ENCODE measurements at regions not wholly inside any gene's neighbourhood (a gene's known extent, or its start where the extent isn't known, plus 50 kb on each side); places are given as distances from the start of the nearest gene placed in this dataset.

DNA sequence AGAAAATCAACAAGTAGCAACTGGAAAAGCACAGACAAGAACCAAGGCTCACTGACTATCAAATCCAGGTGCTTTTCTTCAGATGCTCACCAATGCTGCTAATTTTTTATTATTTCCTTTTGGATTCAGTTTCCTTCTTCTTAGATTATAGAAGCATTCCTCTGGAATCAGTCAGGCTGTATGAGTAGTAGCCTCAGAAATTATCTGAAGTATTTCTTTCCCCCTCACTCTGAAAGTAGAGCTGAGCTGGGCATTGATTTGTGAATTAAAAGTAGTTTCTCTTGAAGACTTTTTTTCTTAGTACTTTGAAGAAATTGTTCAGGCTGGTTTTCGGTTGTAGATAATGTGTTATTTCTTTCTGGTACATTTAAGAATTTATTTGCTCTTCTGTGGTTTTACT, 273.7 kb downstream of the NOL4 start:
- Histone ChIP-seq H3F3A (replicated peaks; ENCODE audit: low read depth) (no peaks in the 10 kb centered on the region), H3K27ac (ENCODE audit: low read depth) (no peak overlapping the region), H3K4me3 (no peak overlapping the region), H3K79me2 (replicated peaks; ENCODE audit: insufficient read depth) (no peaks in the 10 kb centered on the region), H2AFZ (0 out of 2 replicates have a peak overlapping the region, but pooled peaks have one; percentile 10), H4K20me1 (replicated peaks; ENCODE audit: insufficient read depth) (no peaks in the 10 kb centered on the region), H3K9me2 (ENCODE audit: insufficient read depth) (no peaks in the 10 kb centered on the region), H3K4me2 (no peak overlapping the region), H3K4me1 (ENCODE audit: insufficient read depth) (no peaks in the 10 kb centered on the region), H3K27me3 (ENCODE audit: insufficient read depth) (no peaks in the 10 kb centered on the region), H3K36me3 (ENCODE audit: insufficient read depth) (no peaks in the 10 kb centered on the region)
- ATAC-seq, result no peak
- H3K4me1 Mint-ChIP-seq, result no peaks in the 10 kb centered on the region
- no peak for TF ChIP-seq JUNB (IDR thresholded peaks at IDR 0.05; ENCODE audit: unreplicated experiment)
- TF ChIP-seq STAT1 (IDR thresholded peaks at IDR 0.05; ENCODE audit: unreplicated experiment), result no peak
- TF ChIP-seq REST (IDR thresholded peaks at IDR 0.05; ENCODE audit: unreplicated experiment), result no peak
- TF ChIP-seq, protein P1, sequence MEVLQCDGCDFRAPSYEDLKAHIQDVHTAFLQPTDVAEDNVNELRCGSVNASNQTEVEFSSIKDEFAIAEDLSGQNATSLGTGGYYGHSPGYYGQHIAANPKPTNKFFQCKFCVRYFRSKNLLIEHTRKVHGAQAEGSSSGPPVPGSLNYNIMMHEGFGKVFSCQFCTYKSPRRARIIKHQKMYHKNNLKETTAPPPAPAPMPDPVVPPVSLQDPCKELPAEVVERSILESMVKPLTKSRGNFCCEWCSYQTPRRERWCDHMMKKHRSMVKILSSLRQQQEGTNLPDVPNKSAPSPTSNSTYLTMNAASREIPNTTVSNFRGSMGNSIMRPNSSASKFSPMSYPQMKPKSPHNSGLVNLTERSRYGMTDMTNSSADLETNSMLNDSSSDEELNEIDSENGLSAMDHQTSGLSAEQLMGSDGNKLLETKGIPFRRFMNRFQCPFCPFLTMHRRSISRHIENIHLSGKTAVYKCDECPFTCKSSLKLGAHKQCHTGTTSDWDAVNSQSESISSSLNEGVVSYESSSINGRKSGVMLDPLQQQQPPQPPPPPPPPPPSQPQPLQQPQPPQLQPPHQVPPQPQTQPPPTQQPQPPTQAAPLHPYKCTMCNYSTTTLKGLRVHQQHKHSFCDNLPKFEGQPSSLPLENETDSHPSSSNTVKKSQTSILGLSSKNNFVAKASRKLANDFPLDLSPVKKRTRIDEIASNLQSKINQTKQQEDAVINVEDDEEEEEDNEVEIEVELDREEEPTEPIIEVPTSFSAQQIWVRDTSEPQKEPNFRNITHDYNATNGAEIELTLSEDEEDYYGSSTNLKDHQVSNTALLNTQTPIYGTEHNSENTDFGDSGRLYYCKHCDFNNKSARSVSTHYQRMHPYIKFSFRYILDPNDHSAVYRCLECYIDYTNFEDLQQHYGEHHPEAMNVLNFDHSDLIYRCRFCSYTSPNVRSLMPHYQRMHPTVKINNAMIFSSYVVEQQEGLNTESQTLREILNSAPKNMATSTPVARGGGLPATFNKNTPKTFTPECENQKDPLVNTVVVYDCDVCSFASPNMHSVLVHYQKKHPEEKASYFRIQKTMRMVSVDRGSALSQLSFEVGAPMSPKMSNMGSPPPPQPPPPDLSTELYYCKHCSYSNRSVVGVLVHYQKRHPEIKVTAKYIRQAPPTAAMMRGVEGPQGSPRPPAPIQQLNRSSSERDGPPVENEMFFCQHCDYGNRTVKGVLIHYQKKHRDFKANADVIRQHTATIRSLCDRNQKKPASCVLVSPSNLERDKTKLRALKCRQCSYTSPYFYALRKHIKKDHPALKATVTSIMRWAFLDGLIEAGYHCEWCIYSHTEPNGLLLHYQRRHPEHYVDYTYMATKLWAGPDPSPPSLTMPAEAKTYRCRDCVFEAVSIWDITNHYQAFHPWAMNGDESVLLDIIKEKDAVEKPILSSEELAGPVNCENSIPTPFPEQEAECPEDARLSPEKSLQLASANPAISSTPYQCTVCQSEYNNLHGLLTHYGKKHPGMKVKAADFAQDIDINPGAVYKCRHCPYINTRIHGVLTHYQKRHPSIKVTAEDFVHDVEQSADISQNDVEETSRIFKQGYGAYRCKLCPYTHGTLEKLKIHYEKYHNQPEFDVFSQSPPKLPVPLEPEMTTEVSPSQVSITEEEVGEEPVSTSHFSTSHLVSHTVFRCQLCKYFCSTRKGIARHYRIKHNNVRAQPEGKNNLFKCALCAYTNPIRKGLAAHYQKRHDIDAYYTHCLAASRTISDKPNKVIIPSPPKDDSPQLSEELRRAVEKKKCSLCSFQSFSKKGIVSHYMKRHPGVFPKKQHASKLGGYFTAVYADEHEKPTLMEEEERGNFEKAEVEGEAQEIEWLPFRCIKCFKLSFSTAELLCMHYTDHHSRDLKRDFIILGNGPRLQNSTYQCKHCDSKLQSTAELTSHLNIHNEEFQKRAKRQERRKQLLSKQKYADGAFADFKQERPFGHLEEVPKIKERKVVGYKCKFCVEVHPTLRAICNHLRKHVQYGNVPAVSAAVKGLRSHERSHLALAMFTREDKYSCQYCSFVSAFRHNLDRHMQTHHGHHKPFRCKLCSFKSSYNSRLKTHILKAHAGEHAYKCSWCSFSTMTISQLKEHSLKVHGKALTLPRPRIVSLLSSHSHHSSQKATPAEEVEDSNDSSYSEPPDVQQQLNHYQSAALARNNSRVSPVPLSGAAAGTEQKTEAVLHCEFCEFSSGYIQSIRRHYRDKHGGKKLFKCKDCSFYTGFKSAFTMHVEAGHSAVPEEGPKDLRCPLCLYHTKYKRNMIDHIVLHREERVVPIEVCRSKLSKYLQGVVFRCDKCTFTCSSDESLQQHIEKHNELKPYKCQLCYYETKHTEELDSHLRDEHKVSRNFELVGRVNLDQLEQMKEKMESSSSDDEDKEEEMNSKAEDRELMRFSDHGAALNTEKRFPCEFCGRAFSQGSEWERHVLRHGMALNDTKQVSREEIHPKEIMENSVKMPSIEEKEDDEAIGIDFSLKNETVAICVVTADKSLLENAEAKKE (CRISPR knock-in tag; IDR thresholded peaks at IDR 0.05), result no peak
- TF ChIP-seq ZNF114 (CRISPR knock-in tag; IDR thresholded peaks at IDR 0.05), result no peak
- no peak for TF ChIP-seq CREB1 (CRISPR knock-in tag; IDR thresholded peaks at IDR 0.05; ENCODE audit: low read depth)
- no peak for TF ChIP-seq POLR2AphosphoS5 (IDR thresholded peaks at IDR 0.05; ENCODE audit: low read depth)
- no peak for TF ChIP-seq ZNF331 (CRISPR knock-in tag; IDR thresholded peaks at IDR 0.05; ENCODE audit: low read depth)
- TF ChIP-seq NANOG (IDR thresholded peaks at IDR 0.05; ENCODE audit: borderline replicate concordance), result no peak
- no peak for DNase-seq (ENCODE audit: low spot score)
- no peaks in the 10 kb centered on the region for H3K9me3 Mint-ChIP-seq
- H3K27me3 Mint-ChIP-seq (ENCODE audit: insufficient read depth, low read depth, poor library complexity), result no peaks in the 10 kb centered on the region
- no peak overlapping the region for H3K4me3 Mint-ChIP-seq
- no peaks in the 10 kb centered on the region for H3K36me3 Mint-ChIP-seq (ENCODE audit: low read depth)
- H3K27ac Mint-ChIP-seq, result no peak overlapping the region

Measured in GM23338 (cell line).